ENCODE measurements at regions not wholly inside any gene's neighbourhood (a gene's known extent, or its start where the extent isn't known, plus 50 kb on each side); places are given as distances from the start of the nearest gene placed in this dataset.

GRCh38 chr14:101184104-101184455 is 280.6 kb upstream of the RTL1 start:
- no peak for DNase-seq

- no peak for DNase-seq
Observed at GRCh38 chr14:101184572-101184971, 281.1 kb upstream of the RTL1 start.

- no peak for DNase-seq
Observed at GRCh38 chr14:101185073-101185835, 281.7 kb upstream of the RTL1 start.

GRCh38 chr14:101185946-101186345 is 282.4 kb upstream of the RTL1 start:
- DNase-seq, result no peak

GRCh38 chr14:101186544-101186943 is 283.0 kb upstream of the RTL1 start:
- no peak for DNase-seq

GRCh38 chr14:101186992-101187815 is 283.7 kb upstream of the RTL1 start:
- DNase-seq, result no peak

- DNase-seq, result no peak
Observed at GRCh38 chr14:101187816-101188570, 284.5 kb upstream of the RTL1 start.

GRCh38 chr14:101188571-101188915 is 285.0 kb upstream of the RTL1 start:
- DNase-seq, result no peak

- no peak for DNase-seq
Observed at GRCh38 chr14:101189266-101189665, 285.7 kb upstream of the RTL1 start.

- DNase-seq, result no peak
Observed at GRCh38 chr14:101189962-101190560, 286.5 kb upstream of the RTL1 start.

- DNase-seq, result no peak
Observed at GRCh38 chr14:101191101-101191720, 287.7 kb upstream of the RTL1 start.

GRCh38 chr14:101191721-101192660 is 288.5 kb upstream of the RTL1 start:
- DNase-seq, result no peak

- DNase-seq, result no peak
Observed at GRCh38 chr14:101192661-101193000, 289.1 kb upstream of the RTL1 start.

GRCh38 chr14:101193106-101193844 is 289.8 kb upstream of the RTL1 start:
- DNase-seq, result no peak

- DNase-seq, result no peak
Observed at GRCh38 chr14:101193845-101194372, 290.4 kb upstream of the RTL1 start.

GRCh38 chr14:101194373-101195308 is 291.1 kb upstream of the RTL1 start:
- no peak for DNase-seq

GRCh38 chr14:101195309-101195901 is 291.9 kb upstream of the RTL1 start:
- no peak for DNase-seq

GRCh38 chr14:101196051-101196712 is 292.7 kb upstream of the RTL1 start:
- no peak for DNase-seq
